ENCODE measurements at regions not wholly inside any gene's neighbourhood (a gene's known extent, or its start where the extent isn't known, plus 50 kb on each side); places are given as distances from the start of the nearest gene placed in this dataset.

DNA sequence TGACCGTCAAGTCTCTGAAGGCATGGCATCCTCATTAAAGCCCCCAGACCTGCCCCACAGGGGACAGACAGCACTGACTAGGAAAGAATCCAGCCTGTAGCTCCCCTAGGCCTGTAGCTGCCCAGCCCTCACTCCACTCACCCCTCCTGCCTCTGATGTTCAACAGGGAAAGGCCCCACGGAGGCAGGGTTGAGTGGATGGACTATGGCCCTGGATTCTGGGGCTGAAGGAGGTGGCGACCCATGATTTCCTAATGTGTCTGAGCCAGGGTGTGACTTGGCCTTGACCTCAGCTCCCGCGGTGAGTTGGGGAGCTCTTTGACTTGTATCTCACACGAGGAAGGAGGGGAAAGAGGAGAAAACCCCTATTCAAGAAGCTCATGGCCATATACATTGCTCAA lies 238.5 kb upstream of the CSF3R start:
- no peak for DNase-seq (ENCODE audit: low spot score)

DNA sequence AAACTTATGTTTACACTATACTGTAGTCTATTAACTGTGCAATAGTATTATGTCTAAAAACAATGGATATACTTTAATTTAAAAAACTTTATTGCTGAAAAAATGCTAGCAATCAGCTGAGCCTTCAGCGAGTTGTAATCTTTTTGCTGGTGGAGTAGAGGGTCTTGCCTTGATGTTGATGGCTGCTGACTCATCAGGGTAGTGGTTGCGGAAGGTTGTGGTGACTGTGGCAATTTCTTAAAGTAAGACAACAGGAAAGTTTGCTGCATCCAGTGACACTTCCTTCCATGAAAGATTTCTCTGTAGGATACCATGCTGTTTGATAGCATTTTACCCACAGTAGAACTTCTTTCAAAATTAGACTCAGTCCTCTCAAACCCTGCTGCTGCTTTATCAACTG lies 234.7 kb upstream of the CSF3R start:
- DNase-seq (ENCODE audit: low spot score) = no peak

DNA sequence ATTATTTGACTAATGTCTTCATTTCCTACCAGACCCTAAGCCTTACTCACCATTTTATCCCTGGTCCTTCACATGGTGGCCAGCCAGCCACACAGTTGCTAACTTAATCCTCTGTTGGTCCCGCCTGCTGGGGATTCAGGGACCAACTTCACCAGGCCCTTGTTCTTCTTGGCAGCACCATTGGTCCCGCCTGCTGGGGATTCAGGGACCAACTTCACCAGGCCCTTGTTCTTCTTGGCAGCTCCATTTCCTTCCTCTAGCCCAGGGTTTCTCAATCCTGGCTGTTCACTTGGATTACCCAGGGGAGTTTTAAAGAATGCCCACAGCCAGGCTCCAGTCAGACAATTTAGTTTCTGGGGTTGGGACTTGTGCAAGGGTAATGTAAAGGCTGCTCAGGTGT lies 233.1 kb upstream of the CSF3R start:
- no peak for DNase-seq (ENCODE audit: low spot score)

DNA sequence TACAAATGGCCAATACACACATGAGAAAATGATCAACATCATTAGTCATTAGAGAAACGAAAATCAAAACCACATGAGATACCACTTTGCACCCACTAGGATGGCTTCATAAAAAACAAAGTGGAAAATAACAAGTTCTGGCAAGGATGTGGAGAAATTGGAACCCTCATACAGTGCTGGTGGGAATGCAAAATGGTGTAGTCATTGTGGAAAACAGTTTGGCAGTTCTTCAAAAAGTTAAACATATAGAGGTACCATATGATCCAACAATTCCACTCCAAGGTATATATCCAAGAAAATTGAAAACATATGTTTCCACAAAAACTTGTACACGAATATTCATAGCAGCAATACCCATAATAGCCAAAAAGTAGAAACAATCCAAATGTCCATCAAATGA lies 231.6 kb upstream of the CSF3R start:
- no peak for DNase-seq (ENCODE audit: low spot score)

GRCh38 chr1:36711480-36711879 lies 228.8 kb upstream of the CSF3R start:
- DNase-seq (ENCODE audit: low spot score) = no peak

- DNase-seq (ENCODE audit: low spot score) = no peak
These were observed 228.2 kb upstream of the CSF3R start for GRCh38 chr1:36710951-36711350.

GRCh38 chr1:36709869-36710481 lies 227.3 kb upstream of the CSF3R start:
- DNase-seq (ENCODE audit: low spot score) = no peak

DNA sequence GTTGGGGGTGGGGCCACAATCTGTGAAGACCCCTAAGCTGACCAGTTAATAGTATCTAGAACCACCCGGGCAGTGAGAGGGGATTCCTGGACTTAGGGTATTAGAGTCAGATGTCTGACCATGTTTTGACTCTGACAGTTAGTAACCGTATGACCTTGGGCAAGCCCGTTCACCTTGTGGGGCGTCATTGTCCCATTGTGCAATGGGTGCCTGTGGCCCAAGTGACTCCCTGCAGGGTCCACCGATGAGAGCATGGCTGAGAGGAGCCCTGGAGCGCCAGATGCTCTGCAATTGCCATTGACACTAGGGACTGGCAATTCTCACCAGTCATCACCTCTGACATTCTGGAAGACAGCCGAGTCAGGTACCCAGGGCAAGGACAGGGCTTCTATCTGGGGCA lies 225.9 kb upstream of the CSF3R start:
- DNase-seq (ENCODE audit: low spot score) = no peak

- no peak for DNase-seq (ENCODE audit: low spot score)
These were observed 224.5 kb upstream of the CSF3R start for GRCh38 chr1:36707221-36707620.

DNA sequence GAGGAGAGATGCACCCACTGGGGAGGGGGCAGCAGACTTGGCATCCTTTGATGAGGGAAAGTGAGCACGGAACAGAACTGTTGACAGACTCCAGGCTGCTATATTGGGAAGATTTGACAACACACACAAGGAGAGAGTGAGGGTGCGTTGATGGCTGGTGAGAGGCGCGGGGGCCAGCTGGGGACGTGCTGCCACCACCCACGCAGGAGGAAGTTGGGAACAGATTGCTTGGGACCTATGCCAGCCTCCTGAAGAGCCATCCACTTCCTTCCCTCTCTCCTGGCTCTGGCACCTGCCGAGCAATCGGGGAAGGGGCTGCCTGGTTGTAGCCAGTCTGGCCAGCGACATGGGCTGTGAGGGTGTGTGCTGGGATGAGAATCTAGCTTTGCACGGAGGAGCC lies 223.7 kb upstream of the CSF3R start:
- DNase-seq (ENCODE audit: low spot score) = no peak

GRCh38 chr1:36705629-36706028 lies 222.9 kb upstream of the CSF3R start:
- peak; percentile 62 for DNase-seq (ENCODE audit: low spot score)

DNA sequence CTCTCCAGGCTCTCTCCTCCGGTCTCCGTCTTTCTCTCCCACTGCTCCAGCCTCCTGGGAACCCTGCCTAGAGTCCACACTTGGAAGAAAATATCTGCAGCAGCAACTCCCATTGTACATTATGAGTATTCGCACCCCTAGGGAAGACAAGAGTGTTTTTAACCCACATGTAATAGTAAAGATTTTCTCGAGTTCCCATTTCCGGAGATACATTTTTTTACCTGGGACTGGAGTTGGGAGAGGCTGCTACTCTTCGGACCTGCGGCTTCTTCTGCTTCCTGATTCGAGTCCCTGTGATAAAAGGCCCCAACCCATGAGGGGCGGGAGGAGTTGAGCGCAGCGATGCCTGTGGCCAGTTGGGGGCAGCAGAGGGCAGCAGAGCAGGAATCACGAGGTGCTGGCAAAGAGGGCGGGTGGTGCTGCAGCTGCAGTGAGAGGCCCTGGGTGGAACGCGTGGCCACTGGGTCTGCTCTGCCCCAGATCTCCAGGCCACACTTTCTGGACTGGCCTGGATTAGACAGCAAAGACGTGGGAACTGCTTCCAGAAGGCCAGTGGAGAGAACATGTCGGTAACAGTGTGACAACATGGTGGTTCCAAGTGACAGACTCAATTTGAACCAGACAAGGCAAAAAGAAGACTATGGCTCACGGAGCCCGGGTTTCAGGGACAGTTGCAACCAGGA lies 221.0 kb upstream of the CSF3R start:
- DNase-seq (ENCODE audit: low spot score) = peak; percentile 88

- no peak for DNase-seq (ENCODE audit: low spot score)
These were observed 220.2 kb upstream of the CSF3R start for GRCh38 chr1:36702963-36703362.

GRCh38 chr1:36699113-36699911 lies 216.6 kb upstream of the CSF3R start:
- peak; percentile 21 for DNase-seq (ENCODE audit: low spot score)

DNA sequence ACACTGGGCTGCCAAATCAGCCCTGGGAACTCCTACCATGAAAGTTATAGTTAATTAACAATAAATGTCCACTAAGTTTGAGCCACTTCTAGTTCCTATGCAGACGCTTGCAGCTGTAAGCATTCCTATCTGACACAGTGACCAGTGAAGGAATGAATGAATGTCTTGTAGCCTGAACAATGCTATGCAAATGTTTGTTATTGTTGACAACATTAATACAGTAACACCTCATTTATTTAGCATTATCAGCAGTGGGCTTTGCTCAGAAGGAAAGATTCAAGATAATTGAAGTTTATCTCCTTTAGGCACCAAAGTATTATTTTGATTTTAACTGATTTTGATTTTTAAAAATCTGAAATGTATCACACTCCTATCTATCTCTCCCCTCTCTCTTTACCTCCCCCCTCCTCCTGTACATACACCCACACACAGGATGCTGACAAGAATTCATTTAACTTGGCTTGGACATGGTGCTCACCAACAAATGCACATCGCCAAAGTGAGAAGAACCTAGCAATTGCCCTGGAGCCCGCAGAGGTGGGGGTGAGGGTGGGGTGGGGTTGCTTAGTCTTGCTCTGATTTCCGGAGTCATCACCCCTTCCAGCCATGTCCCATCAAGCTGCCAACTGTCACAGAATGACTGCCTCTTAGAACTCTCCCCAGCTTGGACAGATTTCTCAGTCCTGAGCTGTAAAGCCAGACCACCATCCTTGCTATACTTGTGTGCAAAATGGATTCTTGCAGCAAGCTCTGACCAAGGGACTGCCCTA lies 215.3 kb upstream of the CSF3R start:
- no peak for DNase-seq (ENCODE audit: low spot score)

- DNase-seq (ENCODE audit: low spot score) = no peak
These were observed 213.7 kb upstream of the CSF3R start for GRCh38 chr1:36696261-36696940.

DNA sequence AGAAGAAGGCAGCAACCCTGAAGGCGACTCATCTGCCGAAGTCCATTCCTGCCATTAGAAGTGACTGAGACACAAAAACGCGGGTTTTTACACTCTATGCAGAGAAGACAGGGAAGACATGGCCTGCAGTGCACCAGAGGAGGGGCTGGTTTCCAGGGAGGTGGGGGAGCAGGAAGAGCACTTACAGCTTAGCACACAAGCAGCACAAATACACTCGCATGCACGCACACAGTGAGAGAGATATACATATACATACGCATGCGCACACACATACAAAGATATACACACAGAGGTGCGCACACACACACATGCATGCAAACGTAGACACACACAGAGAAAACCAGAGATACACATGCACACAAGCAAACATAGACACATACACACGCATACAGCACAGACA lies 210.9 kb upstream of the CSF3R start:
- no peak for DNase-seq (ENCODE audit: low spot score)

DNA sequence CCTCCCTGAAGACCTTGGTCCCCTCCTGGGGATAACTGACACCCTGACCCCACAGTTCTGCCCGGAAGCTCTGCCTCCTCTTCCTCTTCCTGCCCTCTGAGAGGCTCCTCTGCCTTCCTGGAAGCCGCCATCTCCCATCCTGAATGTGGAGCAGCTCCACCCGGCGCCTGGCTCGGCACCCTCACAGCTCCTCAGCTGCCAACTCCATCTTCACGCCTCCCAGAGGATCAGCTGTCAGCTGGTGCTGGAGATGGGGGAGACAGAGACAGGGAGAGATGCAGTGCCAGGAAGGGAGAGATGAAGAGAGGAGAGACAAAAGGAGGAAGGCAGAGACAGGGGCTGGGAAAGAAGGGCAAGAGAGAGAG lies 210.4 kb upstream of the CSF3R start:
- no peak for DNase-seq (ENCODE audit: low spot score)

DNA sequence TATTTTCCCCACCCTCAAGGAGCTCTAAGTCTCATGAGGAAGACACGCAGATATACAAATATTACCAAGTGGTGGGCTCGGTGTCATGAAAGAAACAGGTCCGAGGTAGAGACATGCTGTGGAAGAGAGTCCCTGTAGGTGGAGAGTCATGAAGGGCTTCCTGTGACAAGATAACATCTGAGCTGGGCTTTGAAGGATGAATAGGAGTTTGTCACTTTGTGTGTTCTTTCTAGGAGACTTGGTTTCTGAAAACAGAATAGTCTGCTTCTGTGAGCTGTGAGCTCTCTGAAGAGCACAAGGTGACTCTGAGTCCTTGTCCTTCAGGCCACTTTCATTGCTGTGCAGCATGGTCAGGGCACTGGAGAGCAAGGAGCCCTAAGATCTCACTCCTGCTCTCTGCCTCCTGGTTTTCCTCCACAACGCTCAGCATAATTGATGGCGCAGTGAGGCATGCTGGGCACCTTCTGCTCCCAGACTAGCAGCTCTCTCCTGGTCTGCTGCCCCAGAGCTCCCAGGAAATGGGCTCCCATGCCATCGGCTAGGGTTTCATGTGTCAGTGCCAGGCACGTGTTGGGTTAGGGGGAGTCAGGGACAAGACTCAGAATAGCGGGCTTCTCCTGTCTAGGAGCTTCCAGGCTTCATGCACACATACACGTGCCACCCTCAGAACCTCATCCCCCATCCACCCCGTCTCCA lies 209.9 kb upstream of the CSF3R start:
- DNase-seq (ENCODE audit: low spot score) = no peak

GRCh38 chr1:36691374-36691773 lies 208.7 kb upstream of the CSF3R start:
- no peak for DNase-seq (ENCODE audit: low spot score)

GRCh38 chr1:36689992-36690391 lies 207.3 kb upstream of the CSF3R start:
- DNase-seq (ENCODE audit: low spot score) = no peak
